Testis (tissue), 2 donors: ENCODE measurements at regions not wholly inside any gene's neighbourhood (a gene's known extent, or its start where the extent isn't known, plus 50 kb on each side); places are given as distances from the start of the nearest gene placed in this dataset.

Source experiments
- CTCF ChIP-seq, 3 experiments: fragments of 450-650 bp in 2 of 3; fragments of 200-600 bp in 1 of 3; sonication (generic) in 1 of 3; IDR thresholded peaks; one replicate each; pipeline ENCODE4 v1.5.1; 2016 to 2019; ENCODE audit warnings: antibody characterized with exemption in 3 of 3, mild to moderate bottlenecking in 2 of 3, moderate library complexity in 1 of 3
- POLR2A ChIP-seq: fragments of 450-650 bp; IDR thresholded peaks from one replicate; pipeline ENCODE4 v1.6.1; 2017; ENCODE audit warnings: antibody characterized with exemption, mild to moderate bottlenecking, moderate library complexity

- TF ChIP-seq CTCF (IDR thresholded peaks at IDR 0.05) = no peak
- TF ChIP-seq POLR2A = no peak
Measured at GRCh38 chrX:45309096-45309495, 108.4 kb upstream of the DIPK2B start.
